ENCODE measurements at regions not wholly inside any gene's neighbourhood (a gene's known extent, or its start where the extent isn't known, plus 50 kb on each side); places are given as distances from the start of the nearest gene placed in this dataset.

DNA sequence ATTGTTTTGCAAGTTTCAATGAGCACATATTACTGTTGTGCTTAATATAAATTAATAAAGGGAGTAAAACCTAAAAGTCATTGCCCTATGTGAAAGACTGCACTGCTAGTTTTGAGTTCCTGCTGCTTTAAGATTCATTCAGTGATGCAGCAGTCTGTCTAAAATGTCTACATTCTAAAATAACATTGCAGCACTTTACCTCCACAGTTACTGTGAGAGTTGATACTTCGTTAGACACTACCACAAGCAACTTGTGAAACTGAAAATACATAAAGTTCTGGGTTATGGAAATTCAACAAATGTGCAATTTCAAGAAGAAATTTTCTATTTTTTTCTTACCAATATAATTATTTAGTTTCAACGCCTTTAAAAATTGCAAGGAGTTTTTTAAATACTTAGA lies 1175.2 kb upstream of the DIAPH2 start:
- no peak for TF ChIP-seq CTCF (conservative IDR thresholded peaks at IDR 0.05; ENCODE audit: low read depth, low read length)
- TF ChIP-seq EZH2 (IDR thresholded peaks at IDR 0.05; ENCODE audit: borderline replicate concordance, low read depth, low read length, poor library complexity, severe bottlenecking): no peak

Measured in A673 (cell line).